HL-60 (cell line): ENCODE measurements at regions not wholly inside any gene's neighbourhood (a gene's known extent, or its start where the extent isn't known, plus 50 kb on each side); places are given as distances from the start of the nearest gene placed in this dataset.
"Not testable (repeated sequence)": the region's sequence is repeated elsewhere in the genome, so short reads cannot be mapped to it uniquely, and the experiment has no call there.

Experiments used
- DNase-seq, 2 experiments: peaks; one replicate each; pipeline ENCODE4 v3.0.0-alpha.2; 2010 to 2020; ENCODE audit warnings: low read depth in 1 of 2, low spot score in 1 of 2
- H3K27ac ChIP-seq: fragments of 250-450 bp; sonication (Bioruptor Pico); replicated peaks from 2 replicates; pipeline ENCODE4 v1.5.1; 2020; ENCODE audit warnings: mild to moderate bottlenecking, moderate library complexity
- H3K27me3 ChIP-seq: fragments of 250-450 bp; sonication (Bioruptor Pico); 2 replicates; pipeline ENCODE4 v1.5.1; 2021; ENCODE audit warnings: mild to moderate bottlenecking, moderate library complexity; ENCODE audit not compliant: insufficient read depth, poor library complexity, severe bottlenecking
- H3K4me3 ChIP-seq: replicated peaks from 2 replicates; pipeline ENCODE4 v1.5.1; 2011; ENCODE audit warnings: mild to moderate bottlenecking, control low read depth, low read length; ENCODE audit not compliant: insufficient read depth
- CTCF ChIP-seq: IDR thresholded peaks from one replicate; pipeline ENCODE4 v1.5.1; 2011; ENCODE audit warnings: low read length, control low read depth, inconsistent platforms; ENCODE audit not compliant: insufficient read depth
- GABPA ChIP-seq: IDR thresholded peaks from 2 replicates; pipeline ENCODE4 v1.6.1; 2012; ENCODE audit warnings: low read depth
- POLR2AphosphoS5 ChIP-seq: IDR thresholded peaks from 2 replicates; pipeline ENCODE4 v1.6.1; 2012; ENCODE audit warnings: low read depth
- REST ChIP-seq: IDR thresholded peaks from 2 replicates; pipeline ENCODE4 v1.6.1; 2012; ENCODE audit warnings: low read depth; ENCODE audit not compliant: insufficient replicate concordance
- SPI1 ChIP-seq: IDR thresholded peaks from 2 replicates; pipeline ENCODE4 v1.6.1; 2012; ENCODE audit warnings: low read depth, mild to moderate bottlenecking, borderline replicate concordance

GRCh38 chr7:79982141-79982770, 152.4 kb upstream of the GNAI1 start:
- DNase-seq = no peak
- TF ChIP-seq POLR2AphosphoS5 = no peak
- no peak for TF ChIP-seq SPI1
- TF ChIP-seq REST = no peak
- no peak for TF ChIP-seq GABPA
- TF ChIP-seq CTCF = no peak
- H3K27ac ChIP-seq = no peak overlapping the region
- H3K27me3 ChIP-seq = no peaks in the 10 kb centered on the region
- no peak overlapping the region for H3K4me3 ChIP-seq

GRCh38 chr7:79980376-79980775, 154.3 kb upstream of the GNAI1 start:
- no peak for DNase-seq
- TF ChIP-seq CTCF (no peak), POLR2AphosphoS5 (no peak), SPI1 (no peak), GABPA (no peak), REST (no peak)
- Histone ChIP-seq H3K27me3 (no peaks in the 10 kb centered on the region), H3K27ac (no peak overlapping the region), H3K4me3 (no peak overlapping the region)

- TF ChIP-seq POLR2AphosphoS5 (no peak), SPI1 (no peak), GABPA (no peak)
- H3K27ac ChIP-seq = no peak overlapping the region
- DNase-seq = no peak
- no peaks in the 10 kb centered on the region for H3K27me3 ChIP-seq
- no peak overlapping the region for H3K4me3 ChIP-seq
These were observed 155.2 kb upstream of the GNAI1 start for GRCh38 chr7:79979437-79979836.

- Histone ChIP-seq H3K4me3 (no peak overlapping the region), H3K27ac (no peak overlapping the region), H3K27me3 (no peaks in the 10 kb centered on the region)
- no peak for DNase-seq
- no peak for TF ChIP-seq SPI1
- no peak for TF ChIP-seq GABPA
- no peak for TF ChIP-seq POLR2AphosphoS5
These were observed 157.2 kb upstream of the GNAI1 start for GRCh38 chr7:79977481-79977880.

GRCh38 chr7:79976711-79977020, 158.0 kb upstream of the GNAI1 start:
- not testable (repeated sequence) for H3K4me3 ChIP-seq, H3K27ac ChIP-seq, H3K27me3 ChIP-seq, DNase-seq

GRCh38 chr7:79975986-79976710, 158.5 kb upstream of the GNAI1 start:
- H3K27me3 ChIP-seq, DNase-seq, H3K4me3 ChIP-seq, H3K27ac ChIP-seq: not testable (repeated sequence)
